ENCODE measurements at regions not wholly inside any gene's neighbourhood (a gene's known extent, or its start where the extent isn't known, plus 50 kb on each side); places are given as distances from the start of the nearest gene placed in this dataset.

GRCh38 chr6:132898376-132898775, 84.0 kb downstream of the RPS12 start:
- TF ChIP-seq TAF1 (IDR thresholded peaks at IDR 0.05; ENCODE audit: borderline replicate concordance, insufficient read depth, low read length) (no peak), SIN3A (IDR thresholded peaks at IDR 0.05; ENCODE audit: borderline replicate concordance, insufficient read depth, low read length) (no peak), POLR2AphosphoS5 (IDR thresholded peaks at IDR 0.05; ENCODE audit: low read depth, low read length) (no peak)
- TF ChIP-seq, protein P1, sequence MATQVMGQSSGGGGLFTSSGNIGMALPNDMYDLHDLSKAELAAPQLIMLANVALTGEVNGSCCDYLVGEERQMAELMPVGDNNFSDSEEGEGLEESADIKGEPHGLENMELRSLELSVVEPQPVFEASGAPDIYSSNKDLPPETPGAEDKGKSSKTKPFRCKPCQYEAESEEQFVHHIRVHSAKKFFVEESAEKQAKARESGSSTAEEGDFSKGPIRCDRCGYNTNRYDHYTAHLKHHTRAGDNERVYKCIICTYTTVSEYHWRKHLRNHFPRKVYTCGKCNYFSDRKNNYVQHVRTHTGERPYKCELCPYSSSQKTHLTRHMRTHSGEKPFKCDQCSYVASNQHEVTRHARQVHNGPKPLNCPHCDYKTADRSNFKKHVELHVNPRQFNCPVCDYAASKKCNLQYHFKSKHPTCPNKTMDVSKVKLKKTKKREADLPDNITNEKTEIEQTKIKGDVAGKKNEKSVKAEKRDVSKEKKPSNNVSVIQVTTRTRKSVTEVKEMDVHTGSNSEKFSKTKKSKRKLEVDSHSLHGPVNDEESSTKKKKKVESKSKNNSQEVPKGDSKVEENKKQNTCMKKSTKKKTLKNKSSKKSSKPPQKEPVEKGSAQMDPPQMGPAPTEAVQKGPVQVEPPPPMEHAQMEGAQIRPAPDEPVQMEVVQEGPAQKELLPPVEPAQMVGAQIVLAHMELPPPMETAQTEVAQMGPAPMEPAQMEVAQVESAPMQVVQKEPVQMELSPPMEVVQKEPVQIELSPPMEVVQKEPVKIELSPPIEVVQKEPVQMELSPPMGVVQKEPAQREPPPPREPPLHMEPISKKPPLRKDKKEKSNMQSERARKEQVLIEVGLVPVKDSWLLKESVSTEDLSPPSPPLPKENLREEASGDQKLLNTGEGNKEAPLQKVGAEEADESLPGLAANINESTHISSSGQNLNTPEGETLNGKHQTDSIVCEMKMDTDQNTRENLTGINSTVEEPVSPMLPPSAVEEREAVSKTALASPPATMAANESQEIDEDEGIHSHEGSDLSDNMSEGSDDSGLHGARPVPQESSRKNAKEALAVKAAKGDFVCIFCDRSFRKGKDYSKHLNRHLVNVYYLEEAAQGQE (IDR thresholded peaks at IDR 0.05; ENCODE audit: insufficient read depth in 1 of 2, low read depth in 2 of 2, low read length in 2 of 2) = no peak
